GM12872 (cell line): ENCODE measurements at regions not wholly inside any gene's neighbourhood (a gene's known extent, or its start where the extent isn't known, plus 50 kb on each side); places are given as distances from the start of the nearest gene placed in this dataset.

ENCODE experiments used
- TF ChIP-seq, protein P1 (sequence below): IDR thresholded peaks from 3 replicates; pipeline ENCODE4 v1.5.1; 2011; ENCODE audit warnings: low read depth, mild to moderate bottlenecking, low read length, moderate library complexity; ENCODE audit not compliant: insufficient read depth

DNA sequence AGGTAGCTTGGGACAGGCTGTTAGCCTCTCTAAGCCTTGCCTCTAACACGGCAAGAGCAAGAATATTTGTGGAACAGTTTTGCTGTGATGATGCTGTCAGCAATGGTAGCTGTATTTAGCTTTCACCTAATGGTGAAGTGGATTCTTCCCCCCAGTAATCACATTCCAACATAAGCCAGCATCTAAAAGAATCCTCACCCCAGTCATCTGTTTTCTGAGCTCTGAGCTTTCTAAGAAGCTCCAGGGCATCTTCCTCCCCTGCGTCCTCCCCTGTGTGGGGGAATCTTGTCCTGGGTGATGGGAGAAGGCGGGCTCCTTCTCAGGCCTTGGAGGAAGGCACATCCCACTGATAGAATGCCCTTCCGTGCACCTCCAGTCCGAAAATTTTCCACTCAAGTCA, 367.6 kb downstream of the BRD1 start:
- TF ChIP-seq, protein P1, sequence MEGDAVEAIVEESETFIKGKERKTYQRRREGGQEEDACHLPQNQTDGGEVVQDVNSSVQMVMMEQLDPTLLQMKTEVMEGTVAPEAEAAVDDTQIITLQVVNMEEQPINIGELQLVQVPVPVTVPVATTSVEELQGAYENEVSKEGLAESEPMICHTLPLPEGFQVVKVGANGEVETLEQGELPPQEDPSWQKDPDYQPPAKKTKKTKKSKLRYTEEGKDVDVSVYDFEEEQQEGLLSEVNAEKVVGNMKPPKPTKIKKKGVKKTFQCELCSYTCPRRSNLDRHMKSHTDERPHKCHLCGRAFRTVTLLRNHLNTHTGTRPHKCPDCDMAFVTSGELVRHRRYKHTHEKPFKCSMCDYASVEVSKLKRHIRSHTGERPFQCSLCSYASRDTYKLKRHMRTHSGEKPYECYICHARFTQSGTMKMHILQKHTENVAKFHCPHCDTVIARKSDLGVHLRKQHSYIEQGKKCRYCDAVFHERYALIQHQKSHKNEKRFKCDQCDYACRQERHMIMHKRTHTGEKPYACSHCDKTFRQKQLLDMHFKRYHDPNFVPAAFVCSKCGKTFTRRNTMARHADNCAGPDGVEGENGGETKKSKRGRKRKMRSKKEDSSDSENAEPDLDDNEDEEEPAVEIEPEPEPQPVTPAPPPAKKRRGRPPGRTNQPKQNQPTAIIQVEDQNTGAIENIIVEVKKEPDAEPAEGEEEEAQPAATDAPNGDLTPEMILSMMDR = no peak

DNA sequence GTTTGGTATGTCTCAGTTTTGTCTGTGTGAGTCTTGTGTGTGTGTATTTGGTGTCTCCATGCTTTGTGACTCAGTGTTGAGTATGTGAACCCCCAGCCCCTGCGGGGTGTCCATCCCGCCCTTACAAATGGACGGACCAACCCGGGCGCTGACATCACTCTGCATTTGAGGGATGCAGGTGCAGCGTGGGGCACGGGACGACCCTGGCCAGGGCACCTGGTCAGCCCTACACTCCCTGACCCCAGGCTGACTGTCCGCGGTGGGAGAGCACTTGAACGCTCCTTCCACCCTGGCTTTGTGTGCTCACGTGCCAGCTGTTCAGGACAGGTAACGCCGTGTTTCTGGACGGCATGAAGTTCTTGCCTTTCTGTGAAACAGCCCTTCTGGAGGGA, 369.0 kb downstream of the BRD1 start:
- TF ChIP-seq, protein P1 = no peak

DNA sequence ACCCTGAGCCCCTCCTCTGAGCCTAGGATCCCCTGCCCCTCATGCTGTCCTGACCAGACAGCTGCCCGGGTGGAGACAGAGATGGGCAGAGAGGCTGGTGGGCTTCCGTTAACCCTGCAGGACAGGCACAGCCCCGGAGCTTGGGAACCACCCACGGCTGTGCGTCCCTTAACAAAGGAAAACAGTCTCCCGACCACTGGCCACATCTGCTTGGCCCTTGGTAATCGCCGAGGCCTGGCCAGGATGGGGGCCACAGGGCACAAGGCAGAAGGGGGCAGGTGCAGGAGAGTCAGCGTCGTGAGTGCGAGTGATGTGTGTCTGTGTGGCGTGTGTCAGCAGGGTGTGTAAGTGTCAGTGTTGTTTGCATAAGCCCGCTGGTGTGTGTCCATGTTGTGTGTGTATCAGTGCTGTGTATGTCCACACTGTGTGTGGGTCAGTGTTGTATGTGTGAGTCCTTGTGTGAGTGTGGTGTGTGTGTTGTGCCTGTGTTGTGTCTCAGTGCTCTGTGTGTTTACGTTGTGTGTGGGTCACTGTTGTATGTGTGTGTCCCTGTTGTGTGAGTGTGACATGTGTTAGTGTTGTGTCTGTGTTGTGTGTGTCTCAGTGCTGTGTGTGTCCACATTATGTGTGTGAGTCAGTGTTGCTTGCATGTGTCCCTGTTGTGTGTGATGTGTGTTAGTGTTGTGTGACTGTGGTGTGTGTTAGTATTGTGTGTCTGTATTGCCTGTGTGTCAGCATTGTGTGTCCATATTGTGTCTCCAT, 369.5 kb downstream of the BRD1 start:
- TF ChIP-seq, protein P1 = no peak

DNA sequence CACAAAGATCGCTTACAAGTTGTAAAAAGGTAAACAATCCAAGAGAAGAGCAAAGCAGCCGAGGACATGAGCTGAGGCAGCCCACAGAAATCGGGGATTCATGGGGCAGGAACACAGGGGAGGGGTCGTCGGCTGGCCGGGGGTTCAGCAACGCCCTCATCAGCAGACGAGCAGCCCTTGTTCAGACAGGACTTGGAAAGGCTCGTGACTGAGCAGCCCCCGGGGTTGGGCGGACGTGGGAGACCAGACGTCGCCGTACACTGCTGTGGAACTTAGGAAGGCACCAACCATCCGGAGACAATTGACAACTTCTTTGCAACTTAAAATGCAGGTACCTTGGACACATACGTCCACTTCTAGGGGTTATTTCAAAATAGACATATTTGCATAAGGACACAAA, 370.5 kb downstream of the BRD1 start:
- TF ChIP-seq, protein P1 = no peak

DNA sequence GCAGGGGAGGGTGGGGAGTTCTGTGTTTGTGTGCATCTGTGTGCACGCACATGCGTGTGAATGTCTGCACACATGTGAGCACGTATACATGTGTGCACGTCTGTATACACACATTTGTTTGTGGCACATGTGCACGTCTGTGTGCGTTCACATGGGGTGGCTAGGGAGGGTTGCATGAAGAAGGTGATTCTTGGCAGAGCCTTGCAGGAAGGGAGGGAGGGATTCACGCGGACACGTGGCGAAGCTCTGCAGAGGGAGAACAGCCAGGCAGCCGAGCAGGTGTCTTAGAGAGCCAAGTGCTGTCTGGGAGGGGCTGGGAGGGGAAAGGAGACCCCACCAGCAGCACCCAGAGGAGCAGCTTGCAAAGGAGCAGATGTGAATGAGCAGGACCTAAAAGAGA, 372.1 kb downstream of the BRD1 start:
- TF ChIP-seq, protein P1 = no peak

DNA sequence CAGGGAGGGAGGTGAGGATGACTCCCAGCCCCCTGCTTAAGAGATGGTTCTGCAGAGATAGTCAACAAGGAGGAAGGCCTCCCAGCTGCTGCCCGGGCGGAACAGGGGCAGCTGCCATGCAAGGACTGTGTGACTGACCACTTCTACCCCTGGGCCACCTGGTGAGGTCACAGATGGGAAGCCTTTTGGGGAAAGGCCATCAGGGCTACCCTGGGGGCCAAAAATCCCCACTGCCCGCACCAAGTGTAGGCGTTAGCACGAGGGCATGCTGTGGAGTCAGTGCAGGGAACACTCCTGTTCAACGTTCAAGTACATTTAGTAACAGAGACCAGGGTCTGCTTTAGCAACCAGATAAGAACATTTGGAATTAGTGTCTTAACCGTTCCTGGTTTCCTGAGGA, 372.9 kb downstream of the BRD1 start:
- TF ChIP-seq, protein P1 = no peak

DNA sequence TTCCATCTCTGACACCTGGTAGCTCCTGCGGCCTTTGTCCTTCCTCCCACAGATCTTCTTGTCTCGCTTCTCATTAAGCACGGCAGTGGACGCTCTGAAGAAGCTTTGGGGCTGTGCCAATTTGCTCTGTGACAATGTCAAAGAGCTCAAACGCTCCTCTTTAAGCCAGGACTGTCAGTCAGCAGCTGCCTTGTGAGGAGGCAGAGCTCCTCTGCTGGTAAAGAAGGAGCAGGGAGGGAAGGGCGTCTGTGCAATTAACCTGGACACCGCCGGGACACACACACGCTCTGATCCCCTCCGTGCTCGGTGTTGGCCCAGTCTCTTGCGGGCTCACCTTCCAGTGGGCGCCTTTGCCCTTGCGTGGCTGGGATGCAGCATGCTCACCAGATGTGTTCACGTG, 373.9 kb downstream of the BRD1 start:
- TF ChIP-seq, protein P1 = no peak
